Medulla oblongata (tissue), 1 donor: ENCODE measurements at regions not wholly inside any gene's neighbourhood (a gene's known extent, or its start where the extent isn't known, plus 50 kb on each side); places are given as distances from the start of the nearest gene placed in this dataset.
A peak's percentile ranks its signal among the peaks of the same experiment; 100 is the strongest.
"Not testable (repeated sequence)": the region's sequence is repeated elsewhere in the genome, so short reads cannot be mapped to it uniquely, and the experiment has no call there.

Source experiments
- DNase-seq: peaks from one replicate; pipeline ENCODE4 v3.0.0-alpha.2; 2015; ENCODE audit errors: extremely low spot score

GRCh38 chr13:50526661-50527071, 316.8 kb downstream of the DLEU7 start:
- no peak for DNase-seq

- no peak for DNase-seq
These were observed 316.3 kb downstream of the DLEU7 start for GRCh38 chr13:50527188-50527587.

- no peak for DNase-seq
These were observed 315.6 kb downstream of the DLEU7 start for GRCh38 chr13:50527612-50528509.

DNA sequence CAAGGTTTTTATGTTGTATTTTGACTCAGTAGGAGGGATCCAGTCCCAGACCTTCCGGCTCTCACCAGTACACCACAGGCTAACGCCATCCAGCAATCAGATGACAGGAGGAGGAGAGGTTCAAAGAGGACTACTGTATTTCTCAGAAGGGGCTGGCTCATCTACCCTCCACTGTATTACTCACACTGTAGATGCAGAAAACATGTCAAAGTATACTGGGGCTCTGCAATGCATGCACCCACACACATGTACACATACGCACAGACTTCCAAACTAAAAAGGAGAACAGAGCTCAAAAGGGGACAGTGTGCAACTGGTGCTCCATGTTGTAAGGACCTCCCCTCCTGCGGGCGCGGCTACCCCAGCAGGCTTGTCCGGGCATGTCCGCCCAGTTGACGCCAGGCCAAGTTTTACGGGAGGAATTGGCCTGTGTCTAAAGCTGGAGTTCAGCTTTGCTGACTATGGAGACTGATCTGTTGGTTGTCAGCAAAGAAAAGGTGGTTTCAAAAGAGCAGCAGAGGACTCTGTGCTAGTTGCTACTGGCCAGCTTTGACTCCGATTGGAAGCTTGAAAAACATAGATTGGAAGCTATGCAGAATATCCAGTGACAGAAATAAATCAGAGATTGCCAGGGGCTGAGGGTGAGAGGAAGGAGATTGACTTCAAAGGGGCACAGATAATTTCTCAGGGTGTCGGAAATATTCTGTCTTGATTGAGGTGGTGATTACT, 314.2 kb downstream of the DLEU7 start:
- peak; percentile 71 for DNase-seq

DNA sequence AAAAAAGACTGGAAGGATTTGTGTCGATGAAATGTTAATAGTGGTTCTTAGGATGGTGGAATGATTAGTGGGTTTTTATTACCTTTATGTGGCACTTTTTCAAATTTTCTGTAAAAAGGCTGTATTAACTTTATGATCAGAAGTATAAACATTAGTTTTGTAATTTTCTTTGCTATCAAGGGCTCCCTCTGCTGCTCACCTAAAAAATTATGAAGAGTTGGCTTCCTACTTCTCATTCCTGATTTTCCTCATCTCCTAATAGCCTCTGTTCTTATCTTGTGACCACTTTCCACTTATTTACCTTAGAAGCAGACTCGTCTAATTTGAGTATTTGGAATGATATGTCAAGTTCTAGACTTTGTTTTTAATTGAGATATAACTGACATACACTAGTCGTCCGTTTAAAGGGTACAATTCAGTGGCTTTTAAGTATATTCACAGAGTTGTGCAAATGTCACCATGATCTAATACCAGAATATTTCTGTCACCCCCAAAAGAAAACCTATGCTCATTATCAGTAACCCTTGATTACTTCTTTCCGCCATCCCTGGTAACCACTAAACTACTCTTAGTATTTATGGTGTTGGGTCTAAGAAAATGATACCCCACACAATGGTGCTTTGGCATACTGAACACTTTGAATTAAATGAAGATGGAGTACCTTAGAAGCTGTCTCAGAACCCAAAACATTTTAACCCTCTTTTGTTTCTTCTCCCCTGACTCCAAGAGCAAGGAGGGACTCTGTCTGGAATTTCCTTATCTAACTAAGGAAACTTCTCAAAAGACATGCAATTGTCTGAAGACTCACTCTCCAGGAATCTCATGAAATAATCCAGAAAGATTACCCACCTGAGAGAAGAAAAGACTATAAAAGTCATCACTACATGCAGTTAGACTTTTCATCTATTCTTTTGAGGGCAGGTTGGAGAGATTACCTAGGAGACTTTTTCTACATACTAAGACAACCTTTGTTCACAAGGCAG, 311.3 kb downstream of the DLEU7 start:
- peak; percentile 58 for DNase-seq

- DNase-seq, result no peak
These were observed 308.4 kb downstream of the DLEU7 start for GRCh38 chr13:50535050-50535449.

DNA sequence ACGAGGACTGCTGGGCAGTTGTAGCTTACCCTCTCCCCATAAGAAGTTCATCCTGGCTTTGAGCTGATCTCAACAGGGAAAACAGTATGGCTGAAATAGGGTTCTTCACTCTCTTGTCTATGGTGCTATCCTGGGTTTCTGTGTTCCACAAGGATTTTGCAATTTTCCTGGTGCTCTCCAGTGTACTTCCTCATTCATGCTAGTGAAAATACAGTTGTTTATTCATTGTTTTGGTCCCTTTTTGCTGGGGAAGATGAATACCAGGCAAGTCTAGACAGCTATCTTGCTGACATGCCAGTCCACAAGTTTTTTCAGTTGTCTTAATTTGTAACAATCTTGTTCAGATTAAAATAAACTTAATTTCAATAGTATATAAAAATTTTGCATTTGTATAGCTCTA, 306.5 kb downstream of the DLEU7 start:
- no peak for DNase-seq

- DNase-seq, result no peak
These were observed 303.5 kb downstream of the DLEU7 start for GRCh38 chr13:50539791-50540530.

DNA sequence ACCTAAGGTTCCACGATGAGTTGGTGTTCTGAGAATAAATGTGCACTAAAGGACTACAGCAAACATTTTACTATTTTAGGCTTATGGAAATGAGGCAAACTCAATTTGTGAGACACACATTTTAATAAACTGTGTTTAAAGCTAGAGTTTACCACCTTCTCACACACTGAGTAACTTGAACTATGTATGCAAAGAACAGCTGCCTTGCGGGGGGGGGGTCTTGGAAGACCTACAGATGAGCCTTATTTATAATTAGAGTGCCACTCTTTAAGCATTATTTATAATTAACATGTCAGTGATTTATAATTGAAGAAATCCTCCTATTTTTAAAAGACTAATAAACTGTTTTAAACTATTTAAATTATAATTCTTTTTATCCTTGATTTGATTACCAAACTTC, 300.4 kb downstream of the DLEU7 start:
- DNase-seq, result no peak

DNA sequence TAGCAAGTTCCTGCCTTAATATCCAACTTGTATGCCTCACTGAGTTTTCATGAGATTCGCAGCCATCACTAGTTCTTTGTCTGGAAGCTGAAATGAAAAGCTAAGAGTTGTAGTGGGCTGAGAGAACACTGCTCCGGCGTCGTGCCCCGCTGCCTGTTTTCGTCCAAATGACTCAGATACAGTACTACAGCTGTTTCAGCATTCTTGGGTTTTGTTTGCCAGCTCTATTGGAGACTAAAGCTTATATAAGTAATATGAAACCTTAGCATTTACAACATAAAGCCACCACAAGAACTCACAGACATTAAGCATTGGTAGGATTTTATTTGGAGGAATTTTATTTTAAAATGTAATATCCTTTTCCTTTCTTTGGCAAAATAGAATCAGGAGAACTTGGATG, 299.7 kb downstream of the DLEU7 start:
- peak; percentile 38 for DNase-seq

DNA sequence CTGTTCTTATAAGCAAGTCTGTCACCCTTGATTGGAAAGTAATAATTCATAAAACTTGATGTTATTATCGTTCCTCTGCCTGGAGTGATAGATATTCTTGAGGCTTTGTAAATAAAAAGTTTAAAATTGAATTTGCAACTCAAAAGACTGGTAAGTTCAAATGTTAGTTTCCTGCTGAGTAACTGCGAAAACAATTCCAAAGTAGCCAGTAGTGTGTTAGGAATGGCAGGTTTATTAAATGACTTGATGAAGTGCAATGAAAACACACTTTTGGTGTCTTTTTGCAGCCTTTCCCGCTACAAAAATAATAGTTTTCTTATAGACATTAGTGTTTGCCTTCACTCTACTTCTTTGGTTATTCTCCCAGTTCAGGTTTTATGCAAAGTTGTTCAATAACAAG, 299.3 kb downstream of the DLEU7 start:
- DNase-seq, result no peak

GRCh38 chr13:50547175-50547574, 296.3 kb downstream of the DLEU7 start:
- not testable (repeated sequence) for DNase-seq

DNA sequence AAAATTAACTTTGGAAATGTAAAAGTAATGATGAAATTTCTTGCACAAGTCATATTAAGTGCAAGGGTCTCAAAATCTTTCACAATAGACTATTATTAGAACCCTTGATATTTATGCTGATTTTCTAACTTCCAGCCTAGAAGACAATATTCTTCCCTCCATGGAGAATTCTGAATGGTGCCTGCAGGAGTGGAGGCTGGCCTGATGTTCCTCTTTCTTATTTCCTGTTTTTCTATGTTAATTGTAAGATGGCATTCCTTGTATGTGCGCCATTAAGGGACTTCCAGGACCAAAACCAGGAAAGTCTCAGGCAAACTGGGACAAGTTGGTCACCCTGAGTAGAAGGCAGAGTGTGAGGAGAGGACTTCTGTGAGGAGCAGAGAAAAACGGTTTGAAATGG, 294.9 kb downstream of the DLEU7 start:
- DNase-seq, result no peak

DNA sequence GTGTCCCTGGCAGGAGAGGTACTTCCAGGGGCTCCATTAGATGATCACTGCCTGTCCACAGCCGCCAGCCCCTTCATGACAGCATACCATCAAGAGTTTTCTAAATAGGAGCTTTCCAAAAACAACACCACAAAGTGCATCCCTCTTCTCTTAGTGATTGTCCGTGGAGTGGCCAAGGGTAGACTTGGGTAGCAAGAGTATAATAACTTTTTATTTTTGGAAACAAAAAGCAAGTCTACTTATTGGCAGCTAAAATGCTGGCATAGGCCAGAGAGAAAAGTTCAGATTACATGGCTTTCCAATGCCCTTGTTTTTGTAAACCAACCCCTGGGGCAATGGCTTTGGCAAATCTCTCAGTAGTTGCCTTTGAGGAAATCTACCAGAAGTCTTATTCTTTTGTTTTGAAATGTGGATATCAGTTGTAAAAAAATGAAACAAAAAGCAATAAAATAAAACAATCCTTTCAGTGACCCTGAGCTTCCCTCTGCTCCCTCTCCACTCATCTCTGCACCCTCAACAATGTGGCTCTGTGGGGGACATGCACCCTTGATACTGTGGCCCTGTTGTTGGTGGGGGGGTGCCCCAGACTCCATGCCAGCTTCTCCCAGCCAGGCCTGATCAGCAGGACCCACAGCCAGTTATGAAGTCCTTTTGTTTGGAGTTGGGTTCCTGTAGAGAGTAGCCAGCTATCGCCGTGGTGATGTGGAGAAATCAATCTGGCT, 294.1 kb downstream of the DLEU7 start:
- DNase-seq, result no peak

DNA sequence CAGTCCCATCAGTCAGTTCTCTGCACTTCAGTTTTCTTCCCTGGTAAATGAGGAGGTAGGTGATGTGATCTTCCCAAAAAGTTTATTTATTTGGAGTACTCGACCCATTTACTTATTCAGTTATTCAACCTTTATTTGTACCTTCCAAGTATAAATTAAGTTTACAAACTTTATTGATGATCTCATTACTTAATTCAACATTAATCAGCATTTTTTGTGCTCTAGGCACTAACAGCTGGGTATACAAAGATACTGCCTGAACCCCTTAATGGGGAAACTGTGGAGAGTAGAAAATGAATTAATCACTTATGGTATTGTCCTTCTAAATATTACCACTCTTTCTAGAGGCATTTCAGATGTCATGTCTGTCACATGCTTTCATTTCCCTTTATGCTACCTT, 293.3 kb downstream of the DLEU7 start:
- no peak for DNase-seq

- no peak for DNase-seq
These were observed 291.0 kb downstream of the DLEU7 start for GRCh38 chr13:50552424-50552966.

DNA sequence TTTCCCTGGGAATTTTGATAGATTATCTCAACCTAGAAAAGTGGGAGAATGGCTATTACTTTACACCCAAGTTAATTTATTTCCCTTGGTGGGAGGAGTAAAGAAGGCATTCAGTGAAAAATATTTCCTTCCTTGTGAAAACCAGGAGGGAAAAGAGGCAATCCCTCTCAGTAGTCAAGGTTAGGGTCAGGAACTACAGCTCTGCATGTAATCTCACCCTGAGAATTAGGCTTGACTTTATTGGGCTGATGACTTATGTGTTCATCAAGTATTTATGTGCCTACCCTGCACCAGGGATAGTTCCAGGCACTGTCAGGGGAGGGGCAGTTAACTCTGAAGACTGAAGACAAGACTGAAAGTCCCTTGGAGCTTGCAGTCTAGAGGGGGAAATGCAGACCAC, 281.8 kb downstream of the DLEU7 start:
- no peak for DNase-seq

DNA sequence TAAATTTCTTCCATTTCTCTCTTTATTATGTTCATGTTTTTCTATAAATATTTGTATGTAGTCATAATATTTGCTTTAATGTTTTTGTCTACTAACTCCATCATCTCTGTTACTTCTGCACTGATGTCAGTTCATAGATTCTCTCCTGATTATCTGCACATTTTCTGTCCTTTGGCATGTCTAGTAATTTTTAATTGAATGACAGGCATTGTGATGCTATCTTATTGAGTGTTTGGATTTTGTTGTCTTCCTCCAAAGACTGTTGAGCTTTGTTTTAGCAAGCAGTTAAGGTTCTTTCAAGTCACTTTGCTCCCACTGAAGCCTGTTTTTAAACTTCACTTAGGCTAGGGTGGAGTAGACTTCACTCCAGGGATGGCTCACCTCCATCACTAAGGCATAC, 276.8 kb downstream of the DLEU7 start:
- DNase-seq, result no peak

- DNase-seq, result no peak
These were observed 271.4 kb downstream of the DLEU7 start for GRCh38 chr13:50572129-50572528.

- no peak for DNase-seq
These were observed 270.4 kb downstream of the DLEU7 start for GRCh38 chr13:50573066-50573465.
